Stimulated activated CD4-positive, alpha-beta T cell treated with anti-CD3 and anti-CD28 coated beads, Interleukin-4, amount 100 ng/mL, for 24 hours (primary cell): ENCODE measurements at regions not wholly inside any gene's neighbourhood (a gene's known extent, or its start where the extent isn't known, plus 50 kb on each side); places are given as distances from the start of the nearest gene placed in this dataset.

Experiments used
- DNase-seq: peaks from one replicate; pipeline ENCODE4 v3.0.0-alpha.2; 2020

- DNase-seq = no peak
Measured at GRCh38 chr14:83384253-83384652, 1850.6 kb upstream of the SEL1L start.

GRCh38 chr14:83395321-83395720 is 1861.7 kb upstream of the SEL1L start:
- no peak for DNase-seq

GRCh38 chr14:83416476-83416875 is 1882.8 kb upstream of the SEL1L start:
- no peak for DNase-seq

GRCh38 chr14:83419420-83419819 is 1885.8 kb upstream of the SEL1L start:
- no peak for DNase-seq

- no peak for DNase-seq
Measured at GRCh38 chr14:83421711-83422110, 1888.1 kb upstream of the SEL1L start.

- DNase-seq = no peak
Measured at GRCh38 chr14:83425138-83425537, 1891.5 kb upstream of the SEL1L start.

- DNase-seq = no peak
Measured at GRCh38 chr14:83425706-83426105, 1892.1 kb upstream of the SEL1L start.

- DNase-seq = no peak
Measured at GRCh38 chr14:83433618-83434017, 1900.0 kb upstream of the SEL1L start.

- DNase-seq = no peak
Measured at GRCh38 chr14:83441801-83442200, 1908.1 kb upstream of the SEL1L start.

- DNase-seq = no peak
Measured at GRCh38 chr14:83455561-83455960, 1921.9 kb upstream of the SEL1L start.

GRCh38 chr14:83461521-83461920 is 1927.9 kb upstream of the SEL1L start:
- DNase-seq = no peak

GRCh38 chr14:83462759-83463158 is 1929.1 kb upstream of the SEL1L start:
- no peak for DNase-seq

- DNase-seq = no peak
Measured at GRCh38 chr14:83463500-83464098, 1929.9 kb upstream of the SEL1L start.

GRCh38 chr14:83467811-83468210 is 1934.2 kb upstream of the SEL1L start:
- no peak for DNase-seq

GRCh38 chr14:83470466-83470865 is 1936.8 kb upstream of the SEL1L start:
- no peak for DNase-seq

- DNase-seq = no peak
Measured at GRCh38 chr14:83470959-83471695, 1937.5 kb upstream of the SEL1L start.

- no peak for DNase-seq
Measured at GRCh38 chr14:83473416-83474235, 1940.0 kb upstream of the SEL1L start.

- no peak for DNase-seq
Measured at GRCh38 chr14:83478741-83479140, 1945.1 kb upstream of the SEL1L start.

- DNase-seq = no peak
Measured at GRCh38 chr14:83483063-83483462, 1949.4 kb upstream of the SEL1L start.

- no peak for DNase-seq
Measured at GRCh38 chr14:83485591-83485990, 1951.9 kb upstream of the SEL1L start.

- no peak for DNase-seq
Measured at GRCh38 chr14:83491091-83491490, 1957.4 kb upstream of the SEL1L start.

- DNase-seq = no peak
Measured at GRCh38 chr14:83520837-83521236, 1987.2 kb upstream of the SEL1L start.

- no peak for DNase-seq
Measured at GRCh38 chr14:83529531-83529930, 1995.9 kb upstream of the SEL1L start.

GRCh38 chr14:83533734-83534133 is 1996.2 kb upstream of the FLRT2 start:
- DNase-seq = no peak
